ENCODE measurements at regions not wholly inside any gene's neighbourhood (a gene's known extent, or its start where the extent isn't known, plus 50 kb on each side); places are given as distances from the start of the nearest gene placed in this dataset.

GRCh38 chr4:136967069-136967468 is 565.2 kb downstream of the PCDH18 start:
- Histone ChIP-seq H2BK120ac (ENCODE audit: low read depth, low read length) (no peak overlapping the region), H4K5ac (ENCODE audit: low read depth, low read length) (no peak overlapping the region), H2BK20ac (ENCODE audit: low read depth, low read length) (no peak overlapping the region), H3K18ac (ENCODE audit: low read depth, low read length) (no peak overlapping the region), H3K9me3 (ENCODE audit: control insufficient read depth, insufficient read depth, low read length) (no peaks in the 10 kb centered on the region), H3K14ac (replicated peaks; ENCODE audit: low read depth, low read length) (no peak overlapping the region), H4K8ac (ENCODE audit: low read depth in 2 of 2, low read length in 2 of 2) (no peak overlapping the region), H2AFZ (replicated peaks; ENCODE audit: low read length, poor library complexity) (no peak overlapping the region), H2BK15ac (ENCODE audit: low read depth, low read length) (no peak overlapping the region), H2AK5ac (ENCODE audit: low read depth, low read length) (no peak overlapping the region), H3K79me1 (ENCODE audit: low read depth in 1 of 2, low read length in 2 of 2) (no peaks in the 10 kb centered on the region), H3K27ac (ENCODE audit: insufficient read depth, low read length) (no peak overlapping the region), H2BK5ac (ENCODE audit: low read depth, low read length, poor library complexity, severe bottlenecking) (no peak overlapping the region), H3K4me1 (ENCODE audit: control insufficient read depth, insufficient read depth, low read length) (no peaks in the 10 kb centered on the region), H3K9me1 (ENCODE audit: insufficient read depth, low read length) (no peaks in the 10 kb centered on the region), H4K20me1 (ENCODE audit: insufficient read depth, low read length) (no peaks in the 10 kb centered on the region), H3K27me3 (ENCODE audit: control insufficient read depth, insufficient read depth, low read length) (no peaks in the 10 kb centered on the region), H3K9ac (ENCODE audit: low read depth, low read length) (no peak overlapping the region), H3K36me3 (ENCODE audit: control insufficient read depth, insufficient read depth, low read length) (no peaks in the 10 kb centered on the region), H3K4me3 (ENCODE audit: insufficient read depth, low read depth, low read length) (no peak overlapping the region), H3K56ac (ENCODE audit: extremely low read depth, insufficient read depth, low read length) (no peak overlapping the region), H3K4me2 (ENCODE audit: low read depth, low read length) (no peak overlapping the region), H3K4ac (ENCODE audit: low read depth, low read length) (no peak overlapping the region), H2AK9ac (replicated peaks; ENCODE audit: low read depth, low read length, poor library complexity) (no peak overlapping the region), H4K91ac (ENCODE audit: insufficient read depth, low read depth, low read length) (no peak overlapping the region), H3K23ac (ENCODE audit: low read depth, low read length) (no peak overlapping the region)
- BruUV-seq (replicated peaks) = no TSS peak
- POLR2A ChIA-PET (ENCODE audit: unreplicated experiment) = no interaction called here
- dilution Hi-C loops (cut with HindIII; ENCODE audit: low sequenced_read_pairs, unreplicated experiment) = no loop called here
- no CpG with 5 or more reads among the region's 4 CpGs for WGBS, 2 experiments (ENCODE audit: extremely low coverage in 2 of 2, insufficient read length in 1 of 2)
- in situ Hi-C loops (cut with MboI; ENCODE audit: low sequenced_read_pairs) = no loop called here
- ATAC-seq (ENCODE audit: low read depth) = no peak
- CTCF ChIA-PET = no interaction called here
- intact Hi-C loops (cut with micrococcal nuclease) = no loop called here
- no peak for DNase-seq
- TF ChIP-seq MAFK (IDR thresholded peaks at IDR 0.05; ENCODE audit: low read depth, low read length) (no peak), RFX5 (IDR thresholded peaks at IDR 0.05; ENCODE audit: low read depth, low read length) (no peak), RAD21 (IDR thresholded peaks at IDR 0.05; ENCODE audit: low read length) (no peak)
- TF ChIP-seq, protein P1, sequence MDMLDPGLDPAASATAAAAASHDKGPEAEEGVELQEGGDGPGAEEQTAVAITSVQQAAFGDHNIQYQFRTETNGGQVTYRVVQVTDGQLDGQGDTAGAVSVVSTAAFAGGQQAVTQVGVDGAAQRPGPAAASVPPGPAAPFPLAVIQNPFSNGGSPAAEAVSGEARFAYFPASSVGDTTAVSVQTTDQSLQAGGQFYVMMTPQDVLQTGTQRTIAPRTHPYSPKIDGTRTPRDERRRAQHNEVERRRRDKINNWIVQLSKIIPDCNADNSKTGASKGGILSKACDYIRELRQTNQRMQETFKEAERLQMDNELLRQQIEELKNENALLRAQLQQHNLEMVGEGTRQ (IDR thresholded peaks at IDR 0.05; ENCODE audit: low read depth, low read length) = no peak

Data from IMR-90 (cell line).